K562 (cell line): ENCODE measurements at regions not wholly inside any gene's neighbourhood (a gene's known extent, or its start where the extent isn't known, plus 50 kb on each side); places are given as distances from the start of the nearest gene placed in this dataset.

Source experiments
- ATAC-seq: fragments of 200-7000 bp; cut with Tn5 transposase; 3 replicates; pipeline ENCODE4 v1.9.1; 2020; ENCODE audit warnings: moderate library complexity
- BruUV-seq: library from RNA; stranded (reverse); fragments of 400-500 nt; replicated peaks from 2 replicates; lab custom pipeline; 2021; lab: Mats Ljungman, UMichigan
- CTCF ChIA-PET: fragments of 300-600 bp; formaldehyde crosslinking; extraction: SDS; loops from one replicate; lab custom pipeline; 2021; ENCODE audit warnings: low intra/inter-chr PET ratio; lab: Yijun Ruan, JAX
- POLR2A ChIA-PET: fragments of 300-600, 350-650 bp; sonication (Branson Sonifier 250); formaldehyde crosslinking; extraction: SDS; loops from one replicate; lab custom pipeline; 2021; ENCODE audit warnings: antibody characterized with exemption, inconsistent platforms; lab: Yijun Ruan, JAX
- DNase-seq, 4 experiments: peaks; one replicate each; pipeline versions ENCODE4 v3.0.0 to v3.0.0-alpha.2; 2011 to 2018; ENCODE audit warnings: low spot score in 3 of 4, mixed read lengths in 3 of 4; ENCODE audit errors: extremely low read depth in 1 of 4
- FAIRE-seq: peaks from 2 replicates; lab custom pipeline; 2011; peaks lifted over from hg19 to GRCh38; lab: Jason Lieb, UNC
- H2AFZ ChIP-seq: 2 replicates; pipeline ENCODE4 v1.6.0; 2011; ENCODE audit warnings: low read depth, low read length, control low read depth, inconsistent platforms
- H3K27ac ChIP-seq: fragments of 200-600 bp; 3 replicates; pipeline ENCODE4 v1.8.0; 2011; ENCODE audit warnings: low read depth, mild to moderate bottlenecking, control low read depth, inconsistent platforms, low read length, moderate library complexity, mixed read lengths; ENCODE audit errors: extremely low read depth
- H3K27me3 ChIP-seq, 2 experiments: fragments of 300-600 bp in 1 of 2; 2 replicates in 1 of 2; 3 replicates in 1 of 2; pipeline versions ENCODE4 v1.6.0 to v1.8.0; 2011; ENCODE audit warnings: inconsistent platforms in 2 of 2, low read length in 2 of 2, mild to moderate bottlenecking in 1 of 2, mixed read lengths in 1 of 2, moderate library complexity in 1 of 2; ENCODE audit not compliant: control insufficient read depth in 2 of 2, insufficient read depth in 2 of 2
- H3K36me3 ChIP-seq: fragments of 300-600 bp; 3 replicates; pipeline ENCODE4 v1.8.0; 2011; ENCODE audit warnings: mild to moderate bottlenecking, low read length, inconsistent platforms; ENCODE audit not compliant: control insufficient read depth, insufficient read depth
- H3K4me1 ChIP-seq, 2 experiments: fragments of 200-600 bp in 1 of 2; replicated peaks in 1 of 2; 2 replicates in 1 of 2; 3 replicates in 1 of 2; pipeline versions ENCODE4 v1.5.1 to v1.8.0; 2011; ENCODE audit warnings: inconsistent platforms in 2 of 2, low read length in 2 of 2, mild to moderate bottlenecking in 1 of 2, mixed read lengths in 1 of 2, moderate library complexity in 1 of 2; ENCODE audit not compliant: control insufficient read depth in 2 of 2, insufficient read depth in 2 of 2
- H3K4me2 ChIP-seq: 2 replicates; pipeline ENCODE4 v1.6.1; 2011; ENCODE audit warnings: low read length, control low read depth, inconsistent platforms, mixed read lengths; ENCODE audit not compliant: insufficient read depth
- H3K4me3 ChIP-seq: fragments of 200-600 bp; sonication (generic), shearing (Covaris generic); 2 replicates; pipeline ENCODE4 v1.5.1; 2016; ENCODE audit warnings: control low read depth, inconsistent platforms
- H3K79me2 ChIP-seq: fragments of 200-600 bp; 3 replicates; pipeline ENCODE4 v1.8.0; 2011; ENCODE audit warnings: low read length, inconsistent platforms; ENCODE audit not compliant: control insufficient read depth, insufficient read depth
- H3K9ac ChIP-seq, 2 experiments: 2 replicates each; pipeline versions ENCODE4 v1.6.0 to v1.6.1; 2011; ENCODE audit warnings: low read depth in 2 of 2, low read length in 2 of 2, control low read depth in 1 of 2, inconsistent platforms in 1 of 2, mild to moderate bottlenecking in 1 of 2, mixed read lengths in 1 of 2; ENCODE audit not compliant: insufficient read depth in 1 of 2
- H3K9me1 ChIP-seq: one replicate; pipeline ENCODE4 v1.6.0; 2011; ENCODE audit warnings: inconsistent platforms, mild to moderate bottlenecking, low read length, moderate library complexity; ENCODE audit not compliant: control insufficient read depth, insufficient read depth
- H3K9me3 ChIP-seq: replicated peaks from 2 replicates; pipeline ENCODE4 v1.5.1; 2011; ENCODE audit warnings: low read depth, low read length, inconsistent platforms; ENCODE audit not compliant: control insufficient read depth, insufficient read depth
- H4K20me1 ChIP-seq: replicated peaks from 2 replicates; pipeline ENCODE4 v1.6.1; 2011; ENCODE audit warnings: low read length, inconsistent platforms, mixed read lengths; ENCODE audit not compliant: control insufficient read depth, insufficient read depth
- BRCA1 ChIP-seq, 2 experiments: fragments of 450-650 bp in 1 of 2; sonication (generic) in 1 of 2; formaldehyde crosslinking in 1 of 2; IDR thresholded peaks; 2 replicates each; pipeline versions ENCODE4 v1.5.0 to v1.6.1; 2017 to 2020; ENCODE audit warnings: mild to moderate bottlenecking in 1 of 2, missing genetic modification reagents in 1 of 2
- BRD4 ChIP-seq: fragments of 200-600 bp; sonication (generic); IDR thresholded peaks from 2 replicates; pipeline ENCODE4 v1.6.1; 2017; ENCODE audit warnings: inconsistent platforms
- DMBX1 ChIP-seq: fragments of 250-450 bp; sonication (Bioruptor Pico); IDR thresholded peaks from 2 replicates; pipeline ENCODE4 v1.8.0; 2022; ENCODE audit warnings: inconsistent platforms, mild to moderate bottlenecking, moderate library complexity, borderline replicate concordance
- IRF2 ChIP-seq: sonication (generic); formaldehyde crosslinking; IDR thresholded peaks from 2 replicates; pipeline ENCODE4 v1.8.1; 2022; ENCODE audit warnings: mild to moderate bottlenecking, missing genetic modification reagents
- MBD2 ChIP-seq: sonication (generic); IDR thresholded peaks from 2 replicates; pipeline ENCODE4 v1.6.1; 2016; ENCODE audit warnings: low read depth, borderline replicate concordance
- NFIC ChIP-seq: fragments of 450-650 bp; IDR thresholded peaks from 2 replicates; pipeline ENCODE4 v1.6.1; 2017; ENCODE audit warnings: mild to moderate bottlenecking, inconsistent platforms
- ZNF668 ChIP-seq: fragments of 250-450 bp; sonication (Bioruptor Pico); IDR thresholded peaks from 2 replicates; pipeline ENCODE4 v1.8.0; 2022; ENCODE audit warnings: mild to moderate bottlenecking, inconsistent platforms
- WGBS: fragments of 100-300 bp; shearing (Covaris generic); methylation state at CpG from one replicate; pipeline ENCODE4 v1.1.6; 2016; ENCODE audit warnings: low coverage, mixed read lengths; ENCODE audit not compliant: insufficient coverage; ENCODE audit errors: missing lambda C conversion rate; 5-methylcytosine and 5-hydroxymethylcytosine counted together
- in situ Hi-C: fragments of 300-500 bp; cut with MboI; formaldehyde crosslinking; loops from 4 replicates; pipeline ENCODE4 v1.15.0; 2018; ENCODE audit warnings: inconsistent platforms, mixed read lengths
- intact Hi-C: fragments of 100-400 bp; cut with micrococcal nuclease; formaldehyde crosslinking; loops from 2 replicates; pipeline ENCODE4 v1.14.2; 2022

DNA sequence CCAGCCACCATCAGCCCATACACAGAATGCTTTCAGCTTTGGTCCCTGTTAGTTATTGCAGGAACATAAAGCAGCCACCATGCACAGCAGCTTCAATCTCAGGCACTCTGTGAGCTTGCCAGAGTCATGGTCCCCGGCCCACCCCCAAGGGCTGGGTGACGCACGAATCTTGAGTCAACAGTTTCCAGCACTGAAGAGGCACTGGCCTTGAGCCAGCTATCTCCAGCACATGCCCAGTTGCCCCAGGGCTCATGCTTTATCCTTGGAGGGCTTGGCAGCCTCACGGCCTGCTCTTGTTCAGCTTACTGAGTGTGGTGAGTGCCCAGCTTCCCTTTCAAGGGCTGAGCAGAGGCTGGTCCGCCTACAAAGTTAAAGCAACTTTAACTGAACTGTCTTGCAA is 200.7 kb upstream of the RAB4A start:
- Histone ChIP-seq H3K4me2 (no peak overlapping the region), H3K27ac (no peak overlapping the region), H2AFZ (no peak overlapping the region), H3K9me1 (no peaks in the 10 kb centered on the region), H4K20me1 (no peaks in the 10 kb centered on the region; the same call in 1 of the 2 replicates), H3K27me3 (peaks cover 9 to 53% of the 10 kb centered on the region in 2 experiments), H3K9ac (no peak overlapping the region), H3K4me1 (no peaks in the 10 kb centered on the region), H3K9me3 (no peaks in the 10 kb centered on the region), H3K4me3 (no peak overlapping the region), H3K36me3 (no peaks in the 10 kb centered on the region), H3K79me2 (no peaks in the 10 kb centered on the region)
- in situ Hi-C loops: no loop called here
- ChIA-PET POLR2A (no interaction called here), CTCF (no interaction called here)
- DNase-seq (no peak), FAIRE-seq (no peak), ATAC-seq (no peak)
- no TSS peak for BruUV-seq
- intact Hi-C loops: no loop called here
- TF ChIP-seq IRF2 (CRISPR knock-in tag) (no peak), BRD4 (no peak), NFIC (peak; percentile 52; the same call in 1 of the 2 replicates)
- WGBS: 0% methylated on average over 5 of the region's 5 CpGs

DNA sequence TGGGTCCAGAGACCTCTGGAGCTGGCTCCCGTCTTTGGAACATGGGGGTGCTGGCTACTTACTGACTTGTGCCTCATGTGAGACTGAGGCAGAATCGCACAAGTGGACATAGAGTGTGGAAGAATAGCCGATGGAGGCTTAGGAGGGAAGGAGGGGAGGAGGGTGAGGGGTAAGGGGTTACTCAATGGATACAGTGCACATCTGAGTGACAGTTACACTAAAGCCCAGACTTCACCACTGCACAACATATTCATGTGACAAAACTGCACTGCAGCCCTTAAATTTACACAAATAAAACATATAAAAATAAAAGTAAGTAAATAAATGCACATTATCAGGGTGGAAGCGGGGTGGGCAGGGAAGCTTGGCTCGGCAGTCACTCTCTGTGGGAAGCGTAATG is 197.7 kb upstream of the RAB4A start:
- Histone ChIP-seq H3K4me3 (no peak overlapping the region), H3K4me2 (no peak overlapping the region), H4K20me1 (no peaks in the 10 kb centered on the region; the same call in 1 of the 2 replicates), H3K9ac (no peak overlapping the region), H3K4me1 (no peaks in the 10 kb centered on the region), H3K36me3 (no peaks in the 10 kb centered on the region), H3K27me3 (peaks cover 6 to 37% of the 10 kb centered on the region in 2 experiments; a peak in 4 of 5 replicates), H3K9me1 (no peaks in the 10 kb centered on the region), H3K9me3 (no peaks in the 10 kb centered on the region), H3K79me2 (no peaks in the 10 kb centered on the region), H3K27ac (no peak overlapping the region), H2AFZ (no peak overlapping the region)
- intact Hi-C loops: no loop called here
- ChIA-PET POLR2A (interaction anchor here (0.6 kb wide), 1 partner anchor 572 kb away, joined by 4 read pairs; no protein-coding TSS in a partner anchor), CTCF (no interaction called here)
- DNase-seq: no peak
- BruUV-seq: no TSS peak
- FAIRE-seq: no peak
- TF ChIP-seq BRCA1 (IDR thresholded peaks at IDR 0.05) (no peak), BRCA1 (CRISPR knock-in tag; IDR thresholded peaks at IDR 0.05) (no peak), ZNF668 (no peak), DMBX1 (CRISPR knock-in tag) (no peak), MBD2 (no peak)
- 0% methylated on average over 6 of the region's 6 CpGs for WGBS
- in situ Hi-C loops: no loop called here
- no peak for ATAC-seq
